ENCODE measurements at regions not wholly inside any gene's neighbourhood (a gene's known extent, or its start where the extent isn't known, plus 50 kb on each side); places are given as distances from the start of the nearest gene placed in this dataset.

DNA sequence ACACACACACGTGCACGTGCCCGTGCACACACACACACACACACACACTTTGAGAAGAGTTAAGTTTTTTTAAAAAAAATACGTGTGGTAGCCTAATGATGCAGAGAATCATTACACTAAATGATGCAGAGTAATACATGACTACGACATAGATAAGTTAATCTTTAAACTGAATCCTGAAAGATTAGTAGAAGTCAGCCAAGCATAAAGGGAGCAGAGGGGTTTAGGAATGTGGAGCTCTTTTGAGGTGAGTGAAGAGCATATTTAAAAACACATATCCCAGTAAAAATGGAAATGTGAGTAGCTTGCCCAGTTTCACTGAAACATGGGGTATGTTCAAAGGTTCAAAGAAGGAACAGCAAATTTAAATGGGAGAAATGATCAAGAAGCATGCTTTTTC lies 61.3 kb upstream of the TYRP1 start:
- no peak for FAIRE-seq
- TF ChIP-seq POLR2AphosphoS2 (conservative IDR thresholded peaks at IDR 0.05; ENCODE audit: low read length) (no peak), FOSL2 (IDR thresholded peaks at IDR 0.05) (no peak), FOSL2 (CRISPR knock-in tag; IDR thresholded peaks at IDR 0.05) (no peak), KDM1A (IDR thresholded peaks at IDR 0.05; ENCODE audit: low read depth) (no peak)

DNA sequence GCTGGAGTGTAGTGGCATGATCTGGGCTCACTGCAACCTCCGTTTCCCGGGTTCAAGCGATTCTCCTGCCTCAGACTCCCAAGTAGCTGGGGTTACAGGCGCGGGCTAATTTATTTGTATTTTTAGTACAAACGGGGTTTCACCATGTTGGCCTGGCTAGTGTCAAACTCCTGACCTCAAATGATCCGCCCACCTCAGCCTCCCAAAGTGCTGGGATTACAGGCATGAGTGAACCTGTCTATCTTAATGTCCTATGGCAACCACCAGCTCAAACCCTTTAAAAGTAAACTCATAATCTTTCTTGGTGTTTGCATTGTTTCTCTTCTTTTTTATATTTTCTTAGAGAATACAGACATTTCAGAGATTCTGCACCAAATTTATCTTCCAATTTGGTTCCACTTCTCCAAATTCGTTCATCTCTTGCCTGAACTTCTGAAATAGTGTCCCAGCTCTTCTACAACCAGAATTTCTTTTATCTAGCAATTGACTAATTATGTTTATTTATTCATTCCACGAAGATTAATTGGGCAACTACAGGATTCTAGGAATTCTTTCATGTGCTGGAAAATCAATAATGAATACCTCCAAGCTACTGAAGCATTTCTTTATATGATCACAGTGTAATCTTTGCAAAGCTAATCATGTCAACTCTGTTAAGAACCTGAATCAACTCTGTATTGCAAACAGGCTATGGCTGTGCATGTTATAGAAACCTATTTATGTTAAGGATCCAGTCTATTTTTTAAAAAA lies 60.0 kb upstream of the TYRP1 start:
- FAIRE-seq (no peak), ATAC-seq (no peak), DNase-seq (ENCODE audit: low read depth in 1 of 2, low spot score in 1 of 2) (no peak)
- H3K27ac ChIP-seq: no peak overlapping the region
- TF ChIP-seq MYC (IDR thresholded peaks at IDR 0.05; ENCODE audit: borderline replicate concordance, low read length) (no peak), RARB (CRISPR knock-in tag; IDR thresholded peaks at IDR 0.05) (no peak), ESRRA (IDR thresholded peaks at IDR 0.05; ENCODE audit: borderline replicate concordance, low read length) (no peak), KDM5A (IDR thresholded peaks at IDR 0.05) (no peak), ZFP36 (IDR thresholded peaks at IDR 0.05; ENCODE audit: borderline replicate concordance, partially characterized antibody) (no peak), EHF (CRISPR knock-in tag; IDR thresholded peaks at IDR 0.05) (no peak), FOSL2 (IDR thresholded peaks at IDR 0.05) (no peak), FOSL2 (CRISPR knock-in tag; IDR thresholded peaks at IDR 0.05) (no peak), NFE2L2 (conservative IDR thresholded peaks at IDR 0.05; ENCODE audit: low read length) (no peak), MAZ (IDR thresholded peaks at IDR 0.05; ENCODE audit: borderline replicate concordance, low read depth, low read length) (no peak), RNF2 (IDR thresholded peaks at IDR 0.05; ENCODE audit: borderline replicate concordance, low read depth) (no peak)
- TF ChIP-seq, protein P1, sequence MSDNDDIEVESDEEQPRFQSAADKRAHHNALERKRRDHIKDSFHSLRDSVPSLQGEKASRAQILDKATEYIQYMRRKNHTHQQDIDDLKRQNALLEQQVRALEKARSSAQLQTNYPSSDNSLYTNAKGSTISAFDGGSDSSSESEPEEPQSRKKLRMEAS (IDR thresholded peaks at IDR 0.05): no peak
- no peaks in the 10 kb centered on the region for H3K4me1 ChIP-seq
- POLR2A ChIA-PET: no interaction called here
- H3K4me3 ChIP-seq: no peak overlapping the region
- H3K4me2 ChIP-seq: no peak overlapping the region
- 22% methylated on average over 9 of the region's 9 CpGs for WGBS (ENCODE audit: missing lambda C conversion rate)
- H3K9me3 ChIP-seq: no peaks in the 10 kb centered on the region
- CTCF ChIA-PET: no interaction called here

More for the DNA sequence above, 61.3 kb upstream of the TYRP1 start:
- H3K4me2 ChIP-seq: no peak overlapping the region
- H3K4me3 ChIP-seq: no peak overlapping the region
- CTCF ChIA-PET: interaction anchor here (1.6 kb wide), 1 partner anchor 8 kb away, joined by 6 read pairs; no protein-coding TSS in a partner anchor
- no peak for ATAC-seq
- 2% methylated on average over 5 of the region's 5 CpGs for WGBS (ENCODE audit: missing lambda C conversion rate)
- no peak for DNase-seq (ENCODE audit: low read depth in 1 of 2, low spot score in 1 of 2)
- POLR2A ChIA-PET: no interaction called here
- no peak overlapping the region for H3K27ac ChIP-seq
- no peaks in the 10 kb centered on the region for H3K9me3 ChIP-seq
- H3K4me1 ChIP-seq: no peaks in the 10 kb centered on the region

DNA sequence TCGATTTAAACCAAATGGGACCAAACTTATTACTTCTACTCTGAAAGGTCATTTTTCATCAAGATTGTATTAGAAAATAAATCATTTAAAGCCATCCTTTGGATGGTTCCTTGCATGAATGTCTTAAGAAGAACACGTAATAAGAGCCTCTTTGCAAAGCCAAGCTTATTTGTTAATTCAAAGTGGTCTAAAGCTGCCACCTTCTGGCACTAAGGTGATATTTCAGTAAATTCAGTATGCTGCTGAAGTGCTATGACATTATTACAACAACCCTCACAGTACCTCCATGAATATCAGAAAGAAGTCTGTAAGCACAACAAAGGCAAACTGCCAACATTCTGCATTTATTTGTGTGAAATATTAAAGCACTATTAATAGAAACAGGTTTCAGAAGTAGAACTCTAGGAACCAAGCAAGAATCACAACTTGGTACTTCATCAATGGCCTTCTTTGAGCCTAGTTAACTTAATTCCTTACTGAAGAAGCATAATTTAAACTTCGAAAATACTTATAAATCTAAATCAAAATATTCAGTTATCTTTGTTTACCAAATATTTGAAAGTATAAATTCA lies 53.1 kb upstream of the TYRP1 start:
- H3K4me3 ChIP-seq: no peak overlapping the region
- ChIA-PET POLR2A (no interaction called here), CTCF (interaction anchor here (0.7 to 2.7 kb wide), 11 partner anchors 9 to 672 kb away, joined by 3 to 24 read pairs (median 3); no protein-coding TSS in a partner anchor)
- peak; percentile 85 to 86 for ATAC-seq
- FAIRE-seq: no peak
- peak; percentile 4 to 68 for DNase-seq (ENCODE audit: low read depth in 1 of 2, low spot score in 1 of 2)
- no peak overlapping the region for H3K27ac ChIP-seq
- H3K4me2 ChIP-seq: no peak overlapping the region
- no peaks in the 10 kb centered on the region for H3K4me1 ChIP-seq
- WGBS (ENCODE audit: missing lambda C conversion rate): 7% methylated on average over 3 of the region's 3 CpGs
- H3K9me3 ChIP-seq: no peaks in the 10 kb centered on the region
- TF ChIP-seq, protein P2, sequence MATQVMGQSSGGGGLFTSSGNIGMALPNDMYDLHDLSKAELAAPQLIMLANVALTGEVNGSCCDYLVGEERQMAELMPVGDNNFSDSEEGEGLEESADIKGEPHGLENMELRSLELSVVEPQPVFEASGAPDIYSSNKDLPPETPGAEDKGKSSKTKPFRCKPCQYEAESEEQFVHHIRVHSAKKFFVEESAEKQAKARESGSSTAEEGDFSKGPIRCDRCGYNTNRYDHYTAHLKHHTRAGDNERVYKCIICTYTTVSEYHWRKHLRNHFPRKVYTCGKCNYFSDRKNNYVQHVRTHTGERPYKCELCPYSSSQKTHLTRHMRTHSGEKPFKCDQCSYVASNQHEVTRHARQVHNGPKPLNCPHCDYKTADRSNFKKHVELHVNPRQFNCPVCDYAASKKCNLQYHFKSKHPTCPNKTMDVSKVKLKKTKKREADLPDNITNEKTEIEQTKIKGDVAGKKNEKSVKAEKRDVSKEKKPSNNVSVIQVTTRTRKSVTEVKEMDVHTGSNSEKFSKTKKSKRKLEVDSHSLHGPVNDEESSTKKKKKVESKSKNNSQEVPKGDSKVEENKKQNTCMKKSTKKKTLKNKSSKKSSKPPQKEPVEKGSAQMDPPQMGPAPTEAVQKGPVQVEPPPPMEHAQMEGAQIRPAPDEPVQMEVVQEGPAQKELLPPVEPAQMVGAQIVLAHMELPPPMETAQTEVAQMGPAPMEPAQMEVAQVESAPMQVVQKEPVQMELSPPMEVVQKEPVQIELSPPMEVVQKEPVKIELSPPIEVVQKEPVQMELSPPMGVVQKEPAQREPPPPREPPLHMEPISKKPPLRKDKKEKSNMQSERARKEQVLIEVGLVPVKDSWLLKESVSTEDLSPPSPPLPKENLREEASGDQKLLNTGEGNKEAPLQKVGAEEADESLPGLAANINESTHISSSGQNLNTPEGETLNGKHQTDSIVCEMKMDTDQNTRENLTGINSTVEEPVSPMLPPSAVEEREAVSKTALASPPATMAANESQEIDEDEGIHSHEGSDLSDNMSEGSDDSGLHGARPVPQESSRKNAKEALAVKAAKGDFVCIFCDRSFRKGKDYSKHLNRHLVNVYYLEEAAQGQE (IDR thresholded peaks at IDR 0.05): no peak
- TF ChIP-seq ZC3H11A (IDR thresholded peaks at IDR 0.05) (no peak), SMC3 (IDR thresholded peaks at IDR 0.05) (peak; percentile 48), KDM5A (IDR thresholded peaks at IDR 0.05) (no peak), MAFK (IDR thresholded peaks at IDR 0.05; ENCODE audit: partially characterized antibody) (no peak), CHD4 (IDR thresholded peaks at IDR 0.05; ENCODE audit: borderline replicate concordance) (no peak), EP300 (IDR thresholded peaks at IDR 0.05) (no peak), BHLHE40 (IDR thresholded peaks at IDR 0.05; ENCODE audit: low read depth, low read length) (no peak), PHF8 (IDR thresholded peaks at IDR 0.05; ENCODE audit: borderline replicate concordance, low read depth) (no peak), CHD2 (IDR thresholded peaks at IDR 0.05; ENCODE audit: low read length, partially characterized antibody) (no peak), JUNB (IDR thresholded peaks at IDR 0.05) (no peak), SREBF2 (IDR thresholded peaks at IDR 0.05) (no peak), RAD21 (conservative IDR thresholded peaks at IDR 0.05 in 1 of 2, IDR thresholded peaks at IDR 0.05 in 1 of 2) (peak; percentile 74 to 77)
- TF ChIP-seq, protein P3, sequence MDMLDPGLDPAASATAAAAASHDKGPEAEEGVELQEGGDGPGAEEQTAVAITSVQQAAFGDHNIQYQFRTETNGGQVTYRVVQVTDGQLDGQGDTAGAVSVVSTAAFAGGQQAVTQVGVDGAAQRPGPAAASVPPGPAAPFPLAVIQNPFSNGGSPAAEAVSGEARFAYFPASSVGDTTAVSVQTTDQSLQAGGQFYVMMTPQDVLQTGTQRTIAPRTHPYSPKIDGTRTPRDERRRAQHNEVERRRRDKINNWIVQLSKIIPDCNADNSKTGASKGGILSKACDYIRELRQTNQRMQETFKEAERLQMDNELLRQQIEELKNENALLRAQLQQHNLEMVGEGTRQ (IDR thresholded peaks at IDR 0.05): no peak
- TF ChIP-seq, protein P4, sequence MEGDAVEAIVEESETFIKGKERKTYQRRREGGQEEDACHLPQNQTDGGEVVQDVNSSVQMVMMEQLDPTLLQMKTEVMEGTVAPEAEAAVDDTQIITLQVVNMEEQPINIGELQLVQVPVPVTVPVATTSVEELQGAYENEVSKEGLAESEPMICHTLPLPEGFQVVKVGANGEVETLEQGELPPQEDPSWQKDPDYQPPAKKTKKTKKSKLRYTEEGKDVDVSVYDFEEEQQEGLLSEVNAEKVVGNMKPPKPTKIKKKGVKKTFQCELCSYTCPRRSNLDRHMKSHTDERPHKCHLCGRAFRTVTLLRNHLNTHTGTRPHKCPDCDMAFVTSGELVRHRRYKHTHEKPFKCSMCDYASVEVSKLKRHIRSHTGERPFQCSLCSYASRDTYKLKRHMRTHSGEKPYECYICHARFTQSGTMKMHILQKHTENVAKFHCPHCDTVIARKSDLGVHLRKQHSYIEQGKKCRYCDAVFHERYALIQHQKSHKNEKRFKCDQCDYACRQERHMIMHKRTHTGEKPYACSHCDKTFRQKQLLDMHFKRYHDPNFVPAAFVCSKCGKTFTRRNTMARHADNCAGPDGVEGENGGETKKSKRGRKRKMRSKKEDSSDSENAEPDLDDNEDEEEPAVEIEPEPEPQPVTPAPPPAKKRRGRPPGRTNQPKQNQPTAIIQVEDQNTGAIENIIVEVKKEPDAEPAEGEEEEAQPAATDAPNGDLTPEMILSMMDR (IDR thresholded peaks at IDR 0.05): peak; percentile 60

Measured in A549 (cell line).